ENCODE measurements at regions not wholly inside any gene's neighbourhood (a gene's known extent, or its start where the extent isn't known, plus 50 kb on each side); places are given as distances from the start of the nearest gene placed in this dataset.
"Not testable (repeated sequence)": the region's sequence is repeated elsewhere in the genome, so short reads cannot be mapped to it uniquely, and the experiment has no call there.

DNA sequence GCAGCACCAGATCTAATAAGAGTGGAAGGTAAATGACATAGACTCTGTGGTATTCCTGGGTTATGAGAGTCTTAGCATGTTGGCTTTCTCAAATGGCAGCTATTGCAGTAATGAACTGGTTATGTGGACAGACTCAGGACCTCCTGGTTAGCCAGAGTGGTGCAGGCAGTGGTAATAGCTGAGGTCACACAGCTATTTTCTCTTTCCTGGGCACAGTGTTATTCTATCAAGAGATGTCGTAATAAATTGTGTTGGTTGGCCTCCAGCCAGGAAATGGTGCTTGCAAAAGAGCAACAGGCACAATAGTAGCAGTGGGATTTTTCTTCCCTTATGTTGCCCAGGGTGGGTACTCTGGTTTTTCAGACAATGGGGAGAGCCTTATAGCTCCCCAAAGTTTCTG lies 279.2 kb upstream of the FGF16 start:
- no peak for DNase-seq

- DNase-seq, result no peak
Observed at GRCh38 chrX:77174680-77175519, 272.3 kb upstream of the FGF16 start.

- DNase-seq, result no peak
Observed at GRCh38 chrX:77200663-77201062, 246.5 kb upstream of the FGF16 start.

DNA sequence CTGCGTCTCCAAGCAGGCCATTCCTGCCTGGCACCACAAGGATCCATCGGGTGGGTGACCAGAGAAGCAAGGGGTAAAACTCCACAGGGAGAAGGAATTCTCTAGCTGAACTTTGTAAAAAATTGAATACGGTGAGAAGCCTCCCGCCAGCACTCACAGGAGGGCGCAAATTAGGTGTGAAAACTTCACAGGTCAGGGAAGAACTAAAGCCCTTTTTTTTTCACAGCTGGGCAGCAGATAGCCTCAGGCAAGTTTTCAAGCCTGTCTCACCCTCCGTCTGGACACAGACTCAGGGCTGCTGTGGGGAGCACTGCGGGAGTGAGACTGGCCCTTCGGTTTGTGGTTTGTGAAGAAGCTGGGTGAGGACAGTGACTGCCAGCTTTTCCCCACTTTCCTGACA lies 224.1 kb upstream of the FGF16 start:
- no peak for DNase-seq

GRCh38 chrX:77264490-77264889 lies 182.7 kb upstream of the FGF16 start:
- no peak for DNase-seq

DNA sequence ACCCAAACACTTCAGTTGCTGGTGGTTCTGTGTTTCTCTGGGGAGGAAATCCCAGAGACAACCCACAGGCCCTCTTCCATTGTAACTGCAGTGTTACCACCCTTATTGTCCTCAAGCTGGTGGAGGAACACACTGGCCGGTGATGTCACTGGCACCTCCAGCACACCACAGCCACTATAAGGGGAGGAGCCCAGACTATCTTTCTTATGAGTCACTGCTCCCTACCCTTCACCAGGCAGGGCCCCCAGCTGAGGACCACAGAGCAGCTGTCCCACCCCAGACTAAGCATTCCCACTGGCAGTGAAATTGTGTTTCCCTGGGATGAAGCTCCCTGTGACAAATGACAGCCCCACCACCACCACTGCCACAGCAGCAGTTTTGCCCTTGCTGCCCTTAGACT lies 171.8 kb upstream of the FGF16 start:
- DNase-seq, result no peak

DNA sequence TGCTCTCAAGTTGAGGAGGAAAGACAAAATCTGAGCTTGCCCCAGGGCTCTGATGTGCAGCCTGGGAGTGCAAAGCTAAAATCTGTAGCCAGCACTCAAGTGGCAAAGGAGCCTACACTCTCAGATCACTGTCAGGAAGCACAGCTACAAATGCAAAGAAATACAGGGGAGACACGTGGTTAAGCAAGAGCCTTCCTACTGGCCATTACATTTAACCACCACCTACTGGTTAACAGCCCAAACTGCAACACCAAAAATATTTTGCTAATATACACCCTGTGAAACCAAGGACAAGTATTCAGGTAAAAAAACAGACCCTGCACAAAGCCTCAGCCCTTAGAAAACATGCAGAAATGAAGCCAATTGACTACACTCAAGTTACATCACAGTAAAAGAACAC lies 170.4 kb upstream of the FGF16 start:
- DNase-seq, result no peak

GRCh38 chrX:77277911-77278310 lies 169.3 kb upstream of the FGF16 start:
- DNase-seq, result no peak

- DNase-seq, result not testable (repeated sequence)
Observed at GRCh38 chrX:77279373-77279772, 167.8 kb upstream of the FGF16 start.

GRCh38 chrX:77293331-77293995 lies 153.7 kb upstream of the FGF16 start:
- no peak for DNase-seq

DNA sequence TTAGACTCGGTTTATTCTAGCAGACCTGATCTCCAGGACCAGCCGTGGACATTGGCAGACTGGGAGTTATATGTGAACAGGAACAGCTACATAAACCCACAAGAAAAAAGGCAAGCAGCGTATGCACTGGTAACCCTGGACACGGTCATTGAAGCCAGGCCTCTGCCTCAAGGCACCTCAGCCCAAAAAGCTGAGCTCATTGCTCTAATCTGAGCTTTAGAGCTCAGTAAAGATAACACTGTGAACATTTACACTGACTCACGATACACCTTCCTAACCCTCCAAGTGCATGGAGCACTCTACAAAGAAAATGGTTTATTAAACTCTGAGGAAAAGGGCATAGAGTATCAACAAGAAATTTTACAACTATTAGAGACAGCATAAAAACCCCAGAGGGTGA lies 148.9 kb upstream of the FGF16 start:
- no peak for DNase-seq

- DNase-seq, result no peak
Observed at GRCh38 chrX:77298790-77299189, 148.4 kb upstream of the FGF16 start.

- no peak for DNase-seq
Observed at GRCh38 chrX:77299549-77299948, 147.6 kb upstream of the FGF16 start.

GRCh38 chrX:77342004-77342403 lies 105.2 kb upstream of the FGF16 start:
- peak; percentile 39 for DNase-seq

GRCh38 chrX:77346859-77347258 lies 100.3 kb upstream of the FGF16 start:
- no peak for DNase-seq

DNA sequence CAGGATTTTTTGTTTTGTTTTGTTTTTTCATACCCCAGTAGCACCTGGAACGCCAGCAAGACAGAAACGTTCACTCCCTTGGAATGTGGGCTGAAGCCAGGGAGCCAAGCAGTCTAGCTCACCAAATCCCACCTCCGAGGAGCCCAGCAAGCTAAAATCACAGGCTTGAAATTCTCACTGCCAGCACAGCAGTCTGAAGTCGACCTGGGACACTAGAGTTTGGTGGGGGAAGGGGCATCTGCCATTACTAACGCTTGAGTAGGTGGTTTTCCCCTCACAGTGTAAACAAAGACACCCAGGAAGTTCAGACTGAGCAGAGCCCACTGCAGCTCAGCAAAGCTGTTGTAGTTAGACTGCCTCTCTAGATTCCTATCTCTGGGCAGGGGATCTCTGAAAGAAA lies 99.6 kb upstream of the FGF16 start:
- DNase-seq, result no peak

DNA sequence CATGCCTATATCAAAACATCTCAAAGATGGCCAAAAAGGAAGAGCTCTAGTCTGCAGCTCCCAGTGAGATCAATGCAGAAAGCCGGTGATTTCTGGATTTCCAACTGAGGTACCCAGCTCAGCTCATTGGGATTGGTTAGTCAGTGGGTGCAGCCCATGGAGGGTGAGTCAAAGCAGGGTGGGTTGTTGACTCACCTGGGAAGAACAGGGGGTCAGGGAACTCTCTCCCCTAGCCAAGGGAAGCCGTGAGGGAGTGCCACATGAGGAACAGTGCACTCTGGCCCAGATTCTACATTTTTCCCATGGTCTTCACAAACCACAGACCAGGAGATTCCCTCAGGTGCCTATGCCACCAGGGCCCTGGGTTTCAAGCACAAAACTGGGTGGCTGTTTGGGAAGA lies 57.3 kb upstream of the FGF16 start:
- DNase-seq, result no peak

DNA sequence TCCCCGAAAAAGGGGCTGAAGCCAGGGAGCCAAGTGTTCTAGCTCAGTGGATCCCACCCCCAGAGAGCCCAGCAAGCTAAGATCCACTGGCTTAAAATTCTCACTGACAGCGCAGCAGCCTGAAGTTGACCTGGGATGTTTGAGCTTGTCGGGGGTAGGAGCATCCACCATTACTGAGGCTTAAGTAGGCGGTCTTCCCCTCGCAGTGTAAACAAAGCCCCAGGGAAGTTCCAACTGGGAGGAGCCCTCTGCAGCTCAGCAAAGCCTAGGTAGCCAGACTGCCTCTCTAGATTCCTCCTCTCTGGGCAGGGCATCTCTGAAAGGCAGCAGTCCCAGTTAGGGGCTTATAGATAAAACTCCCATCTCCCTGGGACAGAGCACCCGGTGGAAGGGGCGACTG lies 56.8 kb upstream of the FGF16 start:
- DNase-seq, result not testable (repeated sequence)

DNA sequence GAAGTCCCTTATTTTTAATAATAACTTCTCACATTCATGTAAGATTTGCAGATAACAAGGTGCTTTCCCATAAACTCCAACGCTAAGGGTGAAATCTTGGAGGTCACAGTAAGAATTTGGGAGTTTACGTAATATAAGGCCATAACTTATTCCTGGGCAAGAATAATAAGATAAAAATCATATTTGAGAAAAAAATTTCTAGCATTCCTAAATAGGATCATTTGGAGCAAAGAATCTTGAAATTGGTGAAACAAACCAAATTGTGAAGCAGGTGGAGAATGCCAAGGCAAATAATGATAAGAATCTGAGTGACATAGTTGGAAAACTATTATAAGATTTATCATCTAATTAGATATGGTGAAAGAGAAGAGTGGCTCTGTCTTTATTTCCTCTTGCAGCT lies 50.4 kb upstream of the FGF16 start:
- no peak for DNase-seq
